ENCODE measurements at regions not wholly inside any gene's neighbourhood (a gene's known extent, or its start where the extent isn't known, plus 50 kb on each side); places are given as distances from the start of the nearest gene placed in this dataset.

DNA sequence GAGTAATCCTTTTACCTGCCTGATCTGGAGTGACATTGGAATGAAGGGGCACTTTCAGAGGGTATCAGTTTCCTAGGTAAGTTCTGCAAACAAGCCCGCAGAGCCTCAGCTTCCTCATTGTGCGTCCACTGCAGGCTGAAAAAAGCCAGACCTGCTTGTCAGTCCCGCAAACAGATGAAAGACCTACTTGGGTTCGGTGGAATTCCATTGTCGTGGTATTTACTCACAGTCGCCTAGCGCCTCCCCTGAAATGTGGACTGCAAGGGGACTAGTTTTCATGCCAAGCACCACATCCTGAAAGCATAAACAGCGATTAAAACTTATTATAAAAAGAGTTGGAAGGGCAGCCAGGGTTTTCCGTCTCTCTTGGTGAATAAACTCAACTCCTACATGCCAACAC, 121.5 kb downstream of the PAX1 start:
- H3K27ac Mint-ChIP-seq (ENCODE audit: low read depth, unreplicated experiment) = no peak overlapping the region
- H3K36me3 Mint-ChIP-seq (ENCODE audit: insufficient read depth, unreplicated experiment) = no peaks in the 10 kb centered on the region
- H3K9me3 Mint-ChIP-seq (ENCODE audit: unreplicated experiment) = no peaks in the 10 kb centered on the region
- no peaks in the 10 kb centered on the region for H3K4me1 Mint-ChIP-seq (ENCODE audit: insufficient read depth, unreplicated experiment)
- BruUV-seq (replicated peaks) = no TSS peak
- ChIA-PET CTCF (no interaction called here), POLR2A (interaction anchor here (0.6 kb wide), 1 partner anchor 35 kb away, joined by 3 read pairs; no protein-coding TSS in a partner anchor)
- no peak for DNase-seq (ENCODE audit: unreplicated experiment)
- intact Hi-C loops (cut with micrococcal nuclease) = no loop called here
- H3K27me3 Mint-ChIP-seq (ENCODE audit: insufficient read depth, unreplicated experiment) = no peaks in the 10 kb centered on the region
- TF ChIP-seq, protein P1, sequence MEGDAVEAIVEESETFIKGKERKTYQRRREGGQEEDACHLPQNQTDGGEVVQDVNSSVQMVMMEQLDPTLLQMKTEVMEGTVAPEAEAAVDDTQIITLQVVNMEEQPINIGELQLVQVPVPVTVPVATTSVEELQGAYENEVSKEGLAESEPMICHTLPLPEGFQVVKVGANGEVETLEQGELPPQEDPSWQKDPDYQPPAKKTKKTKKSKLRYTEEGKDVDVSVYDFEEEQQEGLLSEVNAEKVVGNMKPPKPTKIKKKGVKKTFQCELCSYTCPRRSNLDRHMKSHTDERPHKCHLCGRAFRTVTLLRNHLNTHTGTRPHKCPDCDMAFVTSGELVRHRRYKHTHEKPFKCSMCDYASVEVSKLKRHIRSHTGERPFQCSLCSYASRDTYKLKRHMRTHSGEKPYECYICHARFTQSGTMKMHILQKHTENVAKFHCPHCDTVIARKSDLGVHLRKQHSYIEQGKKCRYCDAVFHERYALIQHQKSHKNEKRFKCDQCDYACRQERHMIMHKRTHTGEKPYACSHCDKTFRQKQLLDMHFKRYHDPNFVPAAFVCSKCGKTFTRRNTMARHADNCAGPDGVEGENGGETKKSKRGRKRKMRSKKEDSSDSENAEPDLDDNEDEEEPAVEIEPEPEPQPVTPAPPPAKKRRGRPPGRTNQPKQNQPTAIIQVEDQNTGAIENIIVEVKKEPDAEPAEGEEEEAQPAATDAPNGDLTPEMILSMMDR (IDR thresholded peaks at IDR 0.05; ENCODE audit: unreplicated experiment) = no peak
- H3K4me3 Mint-ChIP-seq (ENCODE audit: unreplicated experiment) = no peak overlapping the region

- intact Hi-C loops (cut with micrococcal nuclease) = no loop called here
- CTCF ChIA-PET = interaction anchor here (0.6 to 1.1 kb wide), 3 partner anchors 13 to 1600 kb away, joined by 3 read pairs; partner anchors contain the start of gene NAPB
- H3K36me3 Mint-ChIP-seq (ENCODE audit: insufficient read depth, unreplicated experiment) = no peaks in the 10 kb centered on the region
Observed at GRCh38 chr20:21821358-21821757, 115.9 kb downstream of the PAX1 start.

GRCh38 chr20:21820688-21821087, 115.2 kb downstream of the PAX1 start:
- DNase-seq (ENCODE audit: unreplicated experiment) = no peak
- TF ChIP-seq, protein P1 (IDR thresholded peaks at IDR 0.05; ENCODE audit: unreplicated experiment) = no peak
- Mint-ChIP-seq H3K27me3 (ENCODE audit: insufficient read depth, unreplicated experiment) (no peaks in the 10 kb centered on the region), H3K4me1 (ENCODE audit: insufficient read depth, unreplicated experiment) (no peaks in the 10 kb centered on the region), H3K4me3 (ENCODE audit: unreplicated experiment) (no peak overlapping the region), H3K36me3 (ENCODE audit: insufficient read depth, unreplicated experiment) (no peaks in the 10 kb centered on the region), H3K27ac (ENCODE audit: low read depth, unreplicated experiment) (no peak overlapping the region), H3K9me3 (ENCODE audit: unreplicated experiment) (no peaks in the 10 kb centered on the region)
- CTCF ChIA-PET = interaction anchor here (0.6 to 0.9 kb wide), 2 partner anchors 102 to 1601 kb away, joined by 3 read pairs; partner anchors contain the start of gene NAPB
- POLR2A ChIA-PET = no interaction called here
- BruUV-seq (replicated peaks) = no TSS peak
- intact Hi-C loops (cut with micrococcal nuclease) = no loop called here

More at GRCh38 chr20:21821358-21821757, 115.9 kb downstream of the PAX1 start:
- Mint-ChIP-seq H3K4me1 (ENCODE audit: insufficient read depth, unreplicated experiment) (no peaks in the 10 kb centered on the region), H3K9me3 (ENCODE audit: unreplicated experiment) (no peaks in the 10 kb centered on the region), H3K4me3 (ENCODE audit: unreplicated experiment) (no peak overlapping the region), H3K27me3 (ENCODE audit: insufficient read depth, unreplicated experiment) (no peaks in the 10 kb centered on the region), H3K27ac (ENCODE audit: low read depth, unreplicated experiment) (no peak overlapping the region)
- no peak for DNase-seq (ENCODE audit: unreplicated experiment)
- POLR2A ChIA-PET = no interaction called here
- TF ChIP-seq, protein P1 (IDR thresholded peaks at IDR 0.05; ENCODE audit: unreplicated experiment) = no peak
- no TSS peak for BruUV-seq (replicated peaks)

DNA sequence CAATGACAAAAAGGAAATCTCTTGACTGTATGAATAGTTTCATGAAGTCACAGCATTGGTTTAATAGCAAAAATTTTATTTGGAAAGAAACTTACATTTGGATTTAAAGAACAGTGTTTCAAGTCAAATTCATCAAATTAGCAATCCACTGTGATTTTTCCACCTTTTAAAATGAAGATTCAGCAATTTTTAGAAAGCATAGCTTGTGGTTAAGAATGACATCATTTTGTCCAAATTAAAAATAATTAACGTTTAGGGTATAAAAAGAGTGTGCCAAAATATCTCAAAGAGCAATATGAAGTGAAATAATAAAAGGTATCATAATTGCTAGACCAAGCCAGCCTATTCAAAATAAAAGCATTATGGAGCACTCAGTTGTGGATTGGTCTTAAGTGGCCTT, 114.6 kb downstream of the PAX1 start:
- ChIA-PET CTCF (no interaction called here), POLR2A (no interaction called here)
- no peaks in the 10 kb centered on the region for H3K36me3 Mint-ChIP-seq (ENCODE audit: insufficient read depth, unreplicated experiment)
- no peak overlapping the region for H3K27ac Mint-ChIP-seq (ENCODE audit: low read depth, unreplicated experiment)
- BruUV-seq (replicated peaks) = no TSS peak
- no peak for DNase-seq (ENCODE audit: unreplicated experiment)
- H3K9me3 Mint-ChIP-seq (ENCODE audit: unreplicated experiment) = no peaks in the 10 kb centered on the region
- intact Hi-C loops (cut with micrococcal nuclease) = no loop called here
- TF ChIP-seq, protein P1 (IDR thresholded peaks at IDR 0.05; ENCODE audit: unreplicated experiment) = no peak
- H3K4me3 Mint-ChIP-seq (ENCODE audit: unreplicated experiment) = no peak overlapping the region
- no peaks in the 10 kb centered on the region for H3K4me1 Mint-ChIP-seq (ENCODE audit: insufficient read depth, unreplicated experiment)
- no peaks in the 10 kb centered on the region for H3K27me3 Mint-ChIP-seq (ENCODE audit: insufficient read depth, unreplicated experiment)
